Neural progenitor cell (in vitro differentiated cells): ENCODE measurements at regions not wholly inside any gene's neighbourhood (a gene's known extent, or its start where the extent isn't known, plus 50 kb on each side); places are given as distances from the start of the nearest gene placed in this dataset.

ENCODE experiments used
- DNase-seq: peaks from one replicate; pipeline ENCODE4 v3.0.0-alpha.2; 2016; ENCODE audit warnings: low spot score
- H2AFZ ChIP-seq: fragments of 200-600 bp; sonication (generic); replicated peaks from 2 replicates; pipeline ENCODE4 v1.6.1; 2016; ENCODE audit warnings: antibody characterized with exemption
- H3F3A ChIP-seq: fragments of 200-600 bp; sonication (generic); 2 replicates; pipeline ENCODE4 v1.6.1; 2016; ENCODE audit warnings: antibody characterized with exemption, low read depth
- H3K27ac ChIP-seq: fragments of 200-600 bp; sonication (generic); 2 replicates; pipeline ENCODE4 v1.5.1; 2016; ENCODE audit warnings: mild to moderate bottlenecking
- H3K27me3 ChIP-seq: fragments of 200-600 bp; sonication (generic); 2 replicates; pipeline ENCODE4 v1.6.1; 2016; ENCODE audit warnings: mild to moderate bottlenecking, moderate library complexity
- H3K36me3 ChIP-seq: fragments of 200-600 bp; sonication (generic); 2 replicates; pipeline ENCODE4 v1.5.1; 2016
- H3K4me1 ChIP-seq: fragments of 200-600 bp; sonication (generic); 2 replicates; pipeline ENCODE4 v1.6.1; 2016; ENCODE audit warnings: mixed run types
- H3K4me2 ChIP-seq: fragments of 200-600 bp; sonication (generic); 2 replicates; pipeline ENCODE4 v1.6.1; 2016
- H3K4me3 ChIP-seq: fragments of 200-600 bp; sonication (generic); 2 replicates; pipeline ENCODE4 v1.5.1; 2016
- H3K79me2 ChIP-seq: fragments of 200-600 bp; sonication (generic); 2 replicates; pipeline ENCODE4 v1.6.1; 2016; ENCODE audit warnings: low read depth
- H3K9ac ChIP-seq: fragments of 200-600 bp; sonication (generic); 2 replicates; pipeline ENCODE4 v1.6.1; 2016
- H3K9me3 ChIP-seq: fragments of 200-600 bp; sonication (generic); 2 replicates; pipeline ENCODE4 v1.5.1; 2016; ENCODE audit warnings: low read depth
- H4K20me1 ChIP-seq: fragments of 200-600 bp; sonication (generic); 2 replicates; pipeline ENCODE4 v1.6.1; 2016; ENCODE audit warnings: low read depth
- H3K27ac Mint-ChIP-seq: 3 replicates; pipeline ENCODE4 v1.8.0; 2021; ENCODE audit warnings: mixed read lengths
- H3K27me3 Mint-ChIP-seq: 2 replicates; pipeline ENCODE4 v1.8.0; 2022; ENCODE audit warnings: low read depth, mild to moderate bottlenecking, inconsistent platforms, moderate library complexity, mixed read lengths; ENCODE audit not compliant: insufficient read depth
- H3K36me3 Mint-ChIP-seq: 3 replicates; pipeline ENCODE4 v1.8.0; 2021; ENCODE audit warnings: mixed read lengths
- H3K4me1 Mint-ChIP-seq: 3 replicates; pipeline ENCODE4 v1.8.0; 2021; ENCODE audit warnings: mixed read lengths
- H3K4me3 Mint-ChIP-seq: 3 replicates; pipeline ENCODE4 v1.8.0; 2021; ENCODE audit warnings: mild to moderate bottlenecking, moderate library complexity, mixed read lengths
- H3K9me3 Mint-ChIP-seq: 3 replicates; pipeline ENCODE4 v1.8.0; 2020; ENCODE audit warnings: mixed read lengths
- EZH2 ChIP-seq: fragments of 200-600 bp; sonication (generic); IDR thresholded peaks from 2 replicates; pipeline ENCODE4 v1.6.1; 2017; ENCODE audit warnings: antibody characterized with exemption, mild to moderate bottlenecking, moderate library complexity
- EZH2phosphoT487 ChIP-seq: fragments of 200-600 bp; sonication (generic); IDR thresholded peaks from 2 replicates; pipeline ENCODE4 v1.6.1; 2017; ENCODE audit warnings: antibody characterized with exemption
- TF ChIP-seq, protein P1 (sequence below): fragments of 200-600 bp; sonication (generic); IDR thresholded peaks from 2 replicates; pipeline ENCODE4 v1.5.1; 2017; ENCODE audit warnings: antibody characterized with exemption, mild to moderate bottlenecking

- no peak overlapping the region for H3K27ac ChIP-seq
- no peaks in the 10 kb centered on the region for H3K36me3 ChIP-seq
- no peaks in the 10 kb centered on the region for H3K27me3 ChIP-seq
- H4K20me1 ChIP-seq, result no peaks in the 10 kb centered on the region
- Mint-ChIP-seq H3K9me3 (no peaks in the 10 kb centered on the region), H3K27me3 (no peaks in the 10 kb centered on the region), H3K36me3 (no peaks in the 10 kb centered on the region), H3K27ac (no peak overlapping the region), H3K4me1 (no peaks in the 10 kb centered on the region), H3K4me3 (no peak overlapping the region)
- H3K4me1 ChIP-seq, result no peaks in the 10 kb centered on the region
- H2AFZ ChIP-seq, result no peak overlapping the region
- H3K4me3 ChIP-seq, result no peak overlapping the region
- no peaks in the 10 kb centered on the region for H3K9me3 ChIP-seq
- no peak for DNase-seq
- H3K4me2 ChIP-seq, result no peak overlapping the region
- TF ChIP-seq EZH2phosphoT487, result no peak
- no peak for TF ChIP-seq EZH2
- TF ChIP-seq, protein P1, sequence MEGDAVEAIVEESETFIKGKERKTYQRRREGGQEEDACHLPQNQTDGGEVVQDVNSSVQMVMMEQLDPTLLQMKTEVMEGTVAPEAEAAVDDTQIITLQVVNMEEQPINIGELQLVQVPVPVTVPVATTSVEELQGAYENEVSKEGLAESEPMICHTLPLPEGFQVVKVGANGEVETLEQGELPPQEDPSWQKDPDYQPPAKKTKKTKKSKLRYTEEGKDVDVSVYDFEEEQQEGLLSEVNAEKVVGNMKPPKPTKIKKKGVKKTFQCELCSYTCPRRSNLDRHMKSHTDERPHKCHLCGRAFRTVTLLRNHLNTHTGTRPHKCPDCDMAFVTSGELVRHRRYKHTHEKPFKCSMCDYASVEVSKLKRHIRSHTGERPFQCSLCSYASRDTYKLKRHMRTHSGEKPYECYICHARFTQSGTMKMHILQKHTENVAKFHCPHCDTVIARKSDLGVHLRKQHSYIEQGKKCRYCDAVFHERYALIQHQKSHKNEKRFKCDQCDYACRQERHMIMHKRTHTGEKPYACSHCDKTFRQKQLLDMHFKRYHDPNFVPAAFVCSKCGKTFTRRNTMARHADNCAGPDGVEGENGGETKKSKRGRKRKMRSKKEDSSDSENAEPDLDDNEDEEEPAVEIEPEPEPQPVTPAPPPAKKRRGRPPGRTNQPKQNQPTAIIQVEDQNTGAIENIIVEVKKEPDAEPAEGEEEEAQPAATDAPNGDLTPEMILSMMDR, result no peak
- H3F3A ChIP-seq, result no peaks in the 10 kb centered on the region
- H3K9ac ChIP-seq, result no peak overlapping the region
- no peaks in the 10 kb centered on the region for H3K79me2 ChIP-seq
These were observed 2247.0 kb downstream of the NCAM2 start for GRCh38 chr21:23245255-23245654.

DNA sequence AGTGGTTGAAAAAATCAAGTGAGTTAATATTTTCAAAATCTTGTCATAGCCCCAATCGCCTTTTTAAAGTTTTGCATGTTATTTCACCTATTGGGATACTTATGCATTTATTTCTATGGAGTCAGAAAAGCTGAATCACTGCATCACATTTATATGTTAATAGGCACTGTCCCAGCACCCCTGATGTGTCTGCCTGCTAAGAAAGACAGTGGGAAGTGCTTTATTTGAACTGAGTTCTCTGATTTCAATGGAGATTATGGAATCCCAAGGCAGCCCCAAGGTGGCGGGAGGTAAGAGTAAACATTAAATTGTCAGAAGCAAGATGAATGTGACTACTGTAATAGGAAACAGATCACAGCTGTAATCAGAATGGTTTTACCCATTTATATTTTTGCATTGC, 2225.7 kb downstream of the NCAM2 start:
- Histone ChIP-seq H3K4me2 (no peak overlapping the region), H3K27me3 (no peaks in the 10 kb centered on the region), H3K4me3 (no peak overlapping the region), H3F3A (no peaks in the 10 kb centered on the region), H2AFZ (no peak overlapping the region), H3K9ac (no peak overlapping the region), H3K79me2 (no peaks in the 10 kb centered on the region), H3K4me1 (peaks cover 8% of the 10 kb centered on the region), H3K36me3 (no peaks in the 10 kb centered on the region), H4K20me1 (no peaks in the 10 kb centered on the region), H3K9me3 (no peaks in the 10 kb centered on the region), H3K27ac (no peak overlapping the region)
- TF ChIP-seq, protein P1, result no peak
- no peak for TF ChIP-seq EZH2
- TF ChIP-seq EZH2phosphoT487, result no peak
- Mint-ChIP-seq H3K4me1 (peaks cover 6% of the 10 kb centered on the region), H3K27me3 (no peaks in the 10 kb centered on the region), H3K36me3 (no peaks in the 10 kb centered on the region), H3K4me3 (no peak overlapping the region), H3K27ac (no peak overlapping the region), H3K9me3 (no peaks in the 10 kb centered on the region)
- peak; percentile 16 for DNase-seq

DNA sequence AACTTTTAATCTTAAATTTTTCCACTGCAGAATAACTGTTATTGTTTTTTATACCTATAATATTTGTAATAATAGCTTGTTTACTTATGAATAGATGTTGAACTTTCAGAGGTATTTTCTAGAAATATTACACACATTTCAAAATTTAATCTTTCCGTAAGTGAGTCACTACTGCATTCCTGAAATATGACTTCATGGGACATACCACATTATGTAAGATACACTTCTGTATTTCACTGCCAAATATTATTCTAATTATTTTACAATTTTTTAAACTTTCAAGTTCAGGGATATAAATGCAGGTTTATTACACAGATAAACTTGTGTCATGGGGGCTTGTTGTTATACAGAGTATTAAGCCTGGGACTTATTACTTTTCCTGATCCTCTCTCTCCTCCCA, 2220.5 kb downstream of the NCAM2 start:
- H3K4me3 Mint-ChIP-seq, result no peak overlapping the region
- H3K36me3 Mint-ChIP-seq, result no peaks in the 10 kb centered on the region
- Histone ChIP-seq H3K27me3 (no peaks in the 10 kb centered on the region), H3K27ac (no peak overlapping the region), H3K4me1 (peaks cover 2% of the 10 kb centered on the region), H3K9ac (no peak overlapping the region), H4K20me1 (no peaks in the 10 kb centered on the region), H2AFZ (no peak overlapping the region), H3F3A (no peaks in the 10 kb centered on the region), H3K79me2 (no peaks in the 10 kb centered on the region), H3K4me3 (no peak overlapping the region), H3K36me3 (no peaks in the 10 kb centered on the region), H3K4me2 (no peak overlapping the region), H3K9me3 (peaks cover 5% of the 10 kb centered on the region)
- DNase-seq, result no peak
- no peaks in the 10 kb centered on the region for H3K27me3 Mint-ChIP-seq
- H3K9me3 Mint-ChIP-seq, result peaks cover 6% of the 10 kb centered on the region
- TF ChIP-seq EZH2phosphoT487, result no peak
- no peak overlapping the region for H3K27ac Mint-ChIP-seq
- peaks cover 2% of the 10 kb centered on the region for H3K4me1 Mint-ChIP-seq

- Mint-ChIP-seq H3K4me1 (no peaks in the 10 kb centered on the region), H3K4me3 (no peak overlapping the region), H3K27me3 (no peaks in the 10 kb centered on the region), H3K36me3 (no peaks in the 10 kb centered on the region), H3K9me3 (peaks cover 9% of the 10 kb centered on the region), H3K27ac (no peak overlapping the region)
- Histone ChIP-seq H3K79me2 (no peaks in the 10 kb centered on the region), H3K27ac (no peak overlapping the region), H3K27me3 (no peaks in the 10 kb centered on the region), H3K4me2 (no peak overlapping the region), H3K36me3 (no peaks in the 10 kb centered on the region), H3K4me3 (no peak overlapping the region), H3F3A (no peaks in the 10 kb centered on the region), H4K20me1 (no peaks in the 10 kb centered on the region), H3K9ac (no peak overlapping the region), H2AFZ (no peak overlapping the region), H3K4me1 (no peaks in the 10 kb centered on the region), H3K9me3 (peaks cover 5% of the 10 kb centered on the region)
- no peak for TF ChIP-seq EZH2phosphoT487
- TF ChIP-seq, protein P1, result no peak
- no peak for TF ChIP-seq EZH2
- DNase-seq, result no peak
These were observed 2219.4 kb downstream of the NCAM2 start for GRCh38 chr21:23217597-23217996.
